HG02610 (cell line): ENCODE measurements at regions not wholly inside any gene's neighbourhood (a gene's known extent, or its start where the extent isn't known, plus 50 kb on each side); places are given as distances from the start of the nearest gene placed in this dataset.
"Not testable (repeated sequence)": the region's sequence is repeated elsewhere in the genome, so short reads cannot be mapped to it uniquely, and the experiment has no call there.

Experiments used
- ATAC-seq: cut with Tn5 transposase; IDR thresholded peaks from one replicate; pipeline ENCODE4 v1.9.1; 2021; ENCODE audit warnings: mild to moderate bottlenecking, moderate library complexity; ENCODE audit not compliant: unreplicated experiment

DNA sequence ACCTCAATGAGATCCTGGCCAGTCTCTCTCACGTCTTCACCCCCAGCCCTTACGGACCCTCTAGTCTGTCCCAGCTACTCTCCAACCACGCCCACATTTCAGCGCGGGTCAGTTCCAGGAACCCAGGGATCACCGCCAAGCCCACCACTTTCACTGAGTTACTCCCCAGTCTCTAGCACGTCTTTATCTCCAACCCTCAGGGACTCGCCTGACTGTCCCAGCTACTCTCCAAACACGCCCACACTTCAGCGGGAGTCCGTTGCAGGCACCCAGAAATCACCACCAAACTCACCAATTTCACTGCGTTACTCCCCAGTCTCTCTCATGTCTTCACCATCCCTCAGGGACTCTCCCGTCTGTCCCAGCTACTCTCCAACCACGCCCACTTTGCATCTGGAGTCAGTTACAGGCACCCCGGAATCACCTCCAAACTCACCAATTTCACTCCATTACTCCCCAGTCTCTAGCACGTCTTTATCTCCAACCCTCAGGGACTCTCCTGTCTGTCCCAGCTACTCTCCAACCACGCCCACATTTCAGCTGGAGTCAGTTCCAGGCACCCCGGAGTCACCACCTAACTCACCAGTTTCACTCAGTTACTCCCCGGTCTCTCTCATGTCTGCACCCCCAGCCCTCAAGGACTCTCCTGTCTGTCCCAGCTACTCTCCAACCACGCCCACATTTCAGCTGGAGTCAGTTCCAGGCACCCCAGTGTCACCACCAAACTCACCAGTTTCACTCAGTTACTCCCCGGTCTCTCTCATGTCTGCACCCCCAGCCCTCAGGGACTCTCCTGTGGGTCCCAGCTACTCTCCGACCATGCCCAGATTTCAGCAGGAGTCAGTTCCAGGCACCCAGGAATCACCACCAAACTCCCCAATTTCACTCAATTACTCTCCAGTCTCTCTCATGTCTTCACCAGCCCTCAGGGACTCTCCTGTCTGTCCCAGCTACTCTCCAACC is 336.8 kb downstream of the CWH43 start:
- ATAC-seq, result not testable (repeated sequence)

DNA sequence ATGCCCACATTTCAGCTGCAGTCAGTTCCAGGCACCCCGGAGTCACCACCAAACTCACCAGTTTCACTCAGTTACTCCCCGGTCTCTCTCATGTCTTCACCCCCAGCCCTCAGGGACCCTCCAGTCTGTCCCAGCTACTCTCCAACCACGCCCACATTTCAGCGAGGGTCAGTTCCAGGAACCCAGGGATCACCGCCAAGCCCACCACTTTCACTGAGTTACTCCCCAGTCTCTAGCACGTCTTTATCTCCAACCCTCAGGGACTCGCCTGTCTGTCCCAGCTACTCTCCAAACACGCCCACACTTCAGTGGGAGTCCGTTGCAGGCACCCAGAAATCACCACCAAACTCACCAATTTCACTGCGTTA is 337.5 kb downstream of the CWH43 start:
- not testable (repeated sequence) for ATAC-seq
